ENCODE measurements at regions not wholly inside any gene's neighbourhood (a gene's known extent, or its start where the extent isn't known, plus 50 kb on each side); places are given as distances from the start of the nearest gene placed in this dataset.
A peak's percentile ranks its signal among the peaks of the same experiment; 100 is the strongest.

- Histone ChIP-seq H4K20me1 (ENCODE audit: insufficient read depth, low read length) (no peaks in the 10 kb centered on the region), H3K9ac (ENCODE audit: low read length) (no peak overlapping the region), H3K4me3 (ENCODE audit: insufficient read depth, low read depth, low read length) (no peak overlapping the region), H3K27ac (ENCODE audit: low read depth, low read length) (no peak overlapping the region), H3K4me1 (ENCODE audit: insufficient read depth, low read length) (peaks cover 7% of the 10 kb centered on the region), H2AFZ (ENCODE audit: low read depth, low read length) (no peak overlapping the region), H3K4me2 (ENCODE audit: low read length) (no peak overlapping the region), H3K79me2 (ENCODE audit: insufficient read depth, low read length) (no peaks in the 10 kb centered on the region), H3K9me3 (ENCODE audit: insufficient read depth, low read depth, low read length) (no peaks in the 10 kb centered on the region), H3K36me3 (ENCODE audit: insufficient read depth, low read length) (no peaks in the 10 kb centered on the region), H3K27me3 (ENCODE audit: insufficient read depth, low read length) (no peaks in the 10 kb centered on the region)
- no peaks in the 10 kb centered on the region for H3K36me3 Mint-ChIP-seq (ENCODE audit: low read depth, unreplicated experiment)
- no peak overlapping the region for H3K27ac Mint-ChIP-seq (ENCODE audit: unreplicated experiment)
- FAIRE-seq (no peak), DNase-seq (ENCODE audit: low read depth) (no peak)
- peaks cover 19% of the 10 kb centered on the region for H3K4me1 Mint-ChIP-seq (ENCODE audit: low read depth, unreplicated experiment)
- H3K9me3 Mint-ChIP-seq (ENCODE audit: unreplicated experiment): no peaks in the 10 kb centered on the region
- no peaks in the 10 kb centered on the region for H3K27me3 Mint-ChIP-seq (ENCODE audit: low read depth, unreplicated experiment)
- TF ChIP-seq, protein P1, sequence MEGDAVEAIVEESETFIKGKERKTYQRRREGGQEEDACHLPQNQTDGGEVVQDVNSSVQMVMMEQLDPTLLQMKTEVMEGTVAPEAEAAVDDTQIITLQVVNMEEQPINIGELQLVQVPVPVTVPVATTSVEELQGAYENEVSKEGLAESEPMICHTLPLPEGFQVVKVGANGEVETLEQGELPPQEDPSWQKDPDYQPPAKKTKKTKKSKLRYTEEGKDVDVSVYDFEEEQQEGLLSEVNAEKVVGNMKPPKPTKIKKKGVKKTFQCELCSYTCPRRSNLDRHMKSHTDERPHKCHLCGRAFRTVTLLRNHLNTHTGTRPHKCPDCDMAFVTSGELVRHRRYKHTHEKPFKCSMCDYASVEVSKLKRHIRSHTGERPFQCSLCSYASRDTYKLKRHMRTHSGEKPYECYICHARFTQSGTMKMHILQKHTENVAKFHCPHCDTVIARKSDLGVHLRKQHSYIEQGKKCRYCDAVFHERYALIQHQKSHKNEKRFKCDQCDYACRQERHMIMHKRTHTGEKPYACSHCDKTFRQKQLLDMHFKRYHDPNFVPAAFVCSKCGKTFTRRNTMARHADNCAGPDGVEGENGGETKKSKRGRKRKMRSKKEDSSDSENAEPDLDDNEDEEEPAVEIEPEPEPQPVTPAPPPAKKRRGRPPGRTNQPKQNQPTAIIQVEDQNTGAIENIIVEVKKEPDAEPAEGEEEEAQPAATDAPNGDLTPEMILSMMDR (IDR thresholded peaks at IDR 0.05; ENCODE audit: insufficient read depth, low read depth, low read length): no peak
- TF ChIP-seq EZH2 (IDR thresholded peaks at IDR 0.05; ENCODE audit: insufficient read depth, low read length): no peak
- H3K4me3 Mint-ChIP-seq (ENCODE audit: unreplicated experiment): no peak overlapping the region
Observed at GRCh38 chr9:18384066-18384465, 89.9 kb upstream of the ADAMTSL1 start.

DNA sequence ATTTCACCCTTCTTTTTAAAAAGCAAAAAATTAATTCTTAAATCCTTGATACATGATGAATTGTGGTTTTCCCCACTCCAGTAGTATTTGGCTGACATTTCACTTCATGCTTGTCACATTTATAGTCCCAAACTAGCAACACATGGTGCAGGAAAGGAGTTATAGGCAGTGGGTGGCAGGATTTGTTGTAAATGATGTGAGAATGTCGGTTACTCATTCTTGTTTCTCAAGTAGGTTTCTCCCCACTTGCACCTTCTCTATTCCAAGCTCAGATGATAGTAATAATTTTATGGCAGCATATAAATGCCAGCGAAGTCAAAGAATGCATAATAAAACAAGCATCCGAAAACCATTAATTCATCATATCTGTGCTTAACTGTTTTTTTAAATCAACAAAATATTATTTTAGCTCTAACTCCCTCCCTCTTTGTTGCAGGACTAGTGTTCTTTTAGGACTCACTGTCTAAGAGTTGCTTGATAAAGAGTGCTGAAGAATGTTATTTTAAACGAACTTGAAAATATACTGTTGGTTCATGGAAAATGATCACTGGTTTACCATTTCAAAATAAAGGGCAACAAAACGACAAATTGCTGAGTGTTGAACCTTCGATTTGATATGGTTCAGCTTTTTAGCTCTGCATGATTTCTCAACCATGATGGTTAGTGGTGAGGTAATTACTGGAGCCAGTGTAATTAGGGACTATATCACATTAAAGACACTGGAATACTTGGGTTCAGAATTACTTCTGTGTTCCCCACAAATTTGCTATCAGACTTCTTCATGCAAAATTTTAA, 88.1 kb upstream of the ADAMTSL1 start:
- no peak overlapping the region for H3K4me3 ChIP-seq (ENCODE audit: insufficient read depth, low read depth, low read length)
- Mint-ChIP-seq H3K36me3 (ENCODE audit: low read depth, unreplicated experiment) (no peaks in the 10 kb centered on the region), H3K4me1 (ENCODE audit: low read depth, unreplicated experiment) (peaks cover 13% of the 10 kb centered on the region), H3K4me3 (ENCODE audit: unreplicated experiment) (no peak overlapping the region), H3K27me3 (ENCODE audit: low read depth, unreplicated experiment) (no peaks in the 10 kb centered on the region), H3K27ac (ENCODE audit: unreplicated experiment) (no peak overlapping the region), H3K9me3 (ENCODE audit: unreplicated experiment) (no peaks in the 10 kb centered on the region)
- no peaks in the 10 kb centered on the region for H3K9me3 ChIP-seq (ENCODE audit: insufficient read depth, low read depth, low read length)
- no peaks in the 10 kb centered on the region for H3K79me2 ChIP-seq (ENCODE audit: insufficient read depth, low read length)
- H3K4me2 ChIP-seq (ENCODE audit: low read length): no peak overlapping the region
- DNase-seq (ENCODE audit: low read depth) (peak; percentile 42), FAIRE-seq (peak; percentile 79)
- no peak overlapping the region for H3K9ac ChIP-seq (ENCODE audit: low read length)
- H3K36me3 ChIP-seq (ENCODE audit: insufficient read depth, low read length): no peaks in the 10 kb centered on the region
- no peak overlapping the region for H3K27ac ChIP-seq (ENCODE audit: low read depth, low read length)
- TF ChIP-seq, protein P1 (IDR thresholded peaks at IDR 0.05; ENCODE audit: insufficient read depth, low read depth, low read length): no peak
- no peak for TF ChIP-seq EZH2 (IDR thresholded peaks at IDR 0.05; ENCODE audit: insufficient read depth, low read length)
- H3K27me3 ChIP-seq (ENCODE audit: insufficient read depth, low read length): no peaks in the 10 kb centered on the region
- H2AFZ ChIP-seq (ENCODE audit: low read depth, low read length): no peak overlapping the region
- H4K20me1 ChIP-seq (ENCODE audit: insufficient read depth, low read length): no peaks in the 10 kb centered on the region
- H3K4me1 ChIP-seq (ENCODE audit: insufficient read depth, low read length): no peaks in the 10 kb centered on the region

DNA sequence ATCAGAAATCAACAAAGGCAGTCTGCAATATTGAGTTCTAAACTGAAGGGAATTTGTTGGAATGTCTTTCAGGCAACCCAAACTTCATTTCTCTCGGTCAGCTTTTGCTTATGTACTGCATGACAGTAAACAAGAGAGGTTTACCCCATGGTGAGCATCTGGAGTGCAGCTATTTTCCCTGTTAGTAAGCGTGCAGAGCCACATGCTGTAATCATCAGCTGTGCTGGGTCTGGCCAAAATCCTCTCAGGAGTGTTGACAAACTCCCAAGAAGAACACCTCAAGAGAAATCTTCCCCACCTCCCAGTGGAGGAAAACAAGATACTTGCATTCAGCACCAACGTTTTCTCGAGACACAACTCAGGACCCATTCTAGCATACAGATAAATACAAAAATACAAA, 83.6 kb upstream of the ADAMTSL1 start:
- Histone ChIP-seq H2AFZ (ENCODE audit: low read depth, low read length) (no peak overlapping the region), H3K4me1 (ENCODE audit: insufficient read depth, low read length) (peaks cover 15% of the 10 kb centered on the region), H4K20me1 (ENCODE audit: insufficient read depth, low read length) (no peaks in the 10 kb centered on the region), H3K36me3 (ENCODE audit: insufficient read depth, low read length) (no peaks in the 10 kb centered on the region), H3K79me2 (ENCODE audit: insufficient read depth, low read length) (no peaks in the 10 kb centered on the region), H3K4me3 (ENCODE audit: insufficient read depth, low read depth, low read length) (no peak overlapping the region), H3K9me3 (ENCODE audit: insufficient read depth, low read depth, low read length) (no peaks in the 10 kb centered on the region), H3K9ac (ENCODE audit: low read length) (no peak overlapping the region), H3K27me3 (ENCODE audit: insufficient read depth, low read length) (no peaks in the 10 kb centered on the region), H3K4me2 (ENCODE audit: low read length) (no peak overlapping the region), H3K27ac (ENCODE audit: low read depth, low read length) (no peak overlapping the region)
- no peak for TF ChIP-seq EZH2 (IDR thresholded peaks at IDR 0.05; ENCODE audit: insufficient read depth, low read length)
- TF ChIP-seq, protein P1 (IDR thresholded peaks at IDR 0.05; ENCODE audit: insufficient read depth, low read depth, low read length): no peak
- DNase-seq (ENCODE audit: low read depth) (no peak), FAIRE-seq (no peak)
- no peaks in the 10 kb centered on the region for H3K9me3 Mint-ChIP-seq (ENCODE audit: unreplicated experiment)
- no peaks in the 10 kb centered on the region for H3K36me3 Mint-ChIP-seq (ENCODE audit: low read depth, unreplicated experiment)
- no peaks in the 10 kb centered on the region for H3K27me3 Mint-ChIP-seq (ENCODE audit: low read depth, unreplicated experiment)
- no peak overlapping the region for H3K4me3 Mint-ChIP-seq (ENCODE audit: unreplicated experiment)
- H3K27ac Mint-ChIP-seq (ENCODE audit: unreplicated experiment): no peak overlapping the region
- H3K4me1 Mint-ChIP-seq (ENCODE audit: low read depth, unreplicated experiment): peaks cover 14% of the 10 kb centered on the region

Data from astrocyte (in vitro differentiated cells and primary cell).